HEK293T (cell line): ENCODE measurements at regions not wholly inside any gene's neighbourhood (a gene's known extent, or its start where the extent isn't known, plus 50 kb on each side); places are given as distances from the start of the nearest gene placed in this dataset.
A peak's percentile ranks its signal among the peaks of the same experiment; 100 is the strongest.
"Not testable (repeated sequence)": the region's sequence is repeated elsewhere in the genome, so short reads cannot be mapped to it uniquely, and the experiment has no call there.

Experiments used
- CTCF ChIA-PET: fragments of 350-600 bp; formaldehyde crosslinking; extraction: SDS; loops from one replicate; lab custom pipeline; 2021; ENCODE audit warnings: antibody characterized with exemption, inconsistent platforms; lab: Yijun Ruan, JAX
- POLR2A ChIA-PET: fragments of 350-600 bp; formaldehyde crosslinking; extraction: SDS; loops from one replicate; lab custom pipeline; 2020; ENCODE audit warnings: antibody characterized with exemption, inconsistent platforms; lab: Yijun Ruan, JAX
- DNase-seq: peaks from one replicate; pipeline ENCODE4 v3.0.0; 2012; ENCODE audit warnings: mixed read lengths; ENCODE audit errors: extremely low spot score
- ARNT ChIP-seq: fragments of 450-650 bp; IDR thresholded peaks from 2 replicates; pipeline ENCODE4 v1.6.1; 2017; ENCODE audit warnings: mild to moderate bottlenecking
- BHLHE40 ChIP-seq: fragments of 450-650 bp; IDR thresholded peaks from 2 replicates; pipeline ENCODE4 v1.6.1; 2016; ENCODE audit warnings: mild to moderate bottlenecking, moderate library complexity, borderline replicate concordance
- CTBP1 ChIP-seq: fragments of 450-650 bp; IDR thresholded peaks from 2 replicates; pipeline ENCODE4 v1.6.1; 2016; ENCODE audit warnings: borderline replicate concordance
- ELF4 ChIP-seq: fragments of 450-650 bp; IDR thresholded peaks from 2 replicates; pipeline ENCODE4 v1.6.1; 2017; ENCODE audit warnings: antibody characterized with exemption
- FOXA1 ChIP-seq: fragments of 450-650 bp; IDR thresholded peaks from 2 replicates; pipeline ENCODE4 v1.6.1; 2016; ENCODE audit warnings: mild to moderate bottlenecking
- FOXK2 ChIP-seq: fragments of 450-650 bp; IDR thresholded peaks from 2 replicates; pipeline ENCODE4 v1.6.1; 2016; ENCODE audit warnings: mild to moderate bottlenecking
- FOXM1 ChIP-seq: fragments of 450-650 bp; IDR thresholded peaks from 2 replicates; pipeline ENCODE4 v1.6.1; 2017; ENCODE audit warnings: mild to moderate bottlenecking, borderline replicate concordance
- HDGF ChIP-seq: fragments of 450-650 bp; IDR thresholded peaks from 2 replicates; pipeline ENCODE4 v1.6.1; 2017; ENCODE audit warnings: antibody characterized with exemption, borderline replicate concordance
- L3MBTL2 ChIP-seq: fragments of 450-650 bp; conservative IDR thresholded peaks from 2 replicates; pipeline ENCODE4 v1.6.1; 2016; ENCODE audit warnings: mild to moderate bottlenecking
- LEF1 ChIP-seq: fragments of 450-650 bp; IDR thresholded peaks from 2 replicates; pipeline ENCODE4 v1.6.1; 2017; ENCODE audit warnings: mild to moderate bottlenecking, borderline replicate concordance
- NFRKB ChIP-seq: fragments of 450-650 bp; IDR thresholded peaks from 2 replicates; pipeline ENCODE4 v1.6.1; 2016; ENCODE audit warnings: mild to moderate bottlenecking, moderate library complexity
- SP1 ChIP-seq: fragments of 450-650 bp; IDR thresholded peaks from 2 replicates; pipeline ENCODE4 v1.6.1; 2017
- SUZ12 ChIP-seq: fragments of 450-650 bp; IDR thresholded peaks from 2 replicates; pipeline ENCODE4 v1.6.1; 2016; ENCODE audit warnings: mild to moderate bottlenecking
- TARDBP ChIP-seq: fragments of 450-650 bp; IDR thresholded peaks from 2 replicates; pipeline ENCODE4 v1.6.1; 2016
- ZNF384 ChIP-seq: fragments of 450-650 bp; IDR thresholded peaks from 2 replicates; pipeline ENCODE4 v1.6.1; 2016
- TF ChIP-seq, protein P1 (sequence below): fragments of 450-650 bp; IDR thresholded peaks from 2 replicates; pipeline ENCODE4 v1.6.1; 2016

DNA sequence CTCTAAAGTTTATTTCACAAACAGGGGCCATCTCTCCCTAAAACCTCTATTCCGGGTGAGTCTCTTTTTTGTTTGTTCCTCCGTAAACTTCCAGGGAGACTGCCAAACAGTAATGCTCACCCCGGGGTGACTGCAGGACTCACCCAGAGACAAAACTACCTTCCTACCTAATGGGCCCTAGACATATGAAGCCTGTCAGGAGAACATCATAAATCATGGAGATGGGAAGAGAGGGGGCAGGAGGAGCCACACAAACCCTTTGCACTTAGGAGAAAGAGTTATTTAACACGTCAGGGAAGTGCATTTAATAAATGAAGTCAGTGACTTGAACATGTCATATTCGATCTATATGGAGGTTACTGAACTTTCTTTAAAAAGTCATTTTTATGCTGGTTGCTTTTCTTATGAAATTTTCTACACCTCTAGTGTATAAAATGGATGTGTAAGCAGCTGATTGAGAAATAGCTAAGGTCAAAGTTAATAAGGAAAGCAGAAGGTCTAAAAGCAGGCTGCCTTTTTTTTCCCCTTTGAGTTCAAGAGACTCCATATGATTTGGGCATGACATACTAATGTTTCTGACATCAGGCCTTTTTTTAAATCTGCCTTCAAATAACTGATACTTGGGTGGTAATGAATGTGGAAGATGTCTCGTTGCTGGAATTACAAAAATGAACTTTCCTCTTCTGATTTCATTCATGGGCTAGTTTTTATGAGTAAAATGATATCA lies 286.9 kb upstream of the USP25 start:
- ChIA-PET CTCF (no interaction called here), POLR2A (no interaction called here)
- TF ChIP-seq HDGF, result no peak
- TF ChIP-seq, protein P1, sequence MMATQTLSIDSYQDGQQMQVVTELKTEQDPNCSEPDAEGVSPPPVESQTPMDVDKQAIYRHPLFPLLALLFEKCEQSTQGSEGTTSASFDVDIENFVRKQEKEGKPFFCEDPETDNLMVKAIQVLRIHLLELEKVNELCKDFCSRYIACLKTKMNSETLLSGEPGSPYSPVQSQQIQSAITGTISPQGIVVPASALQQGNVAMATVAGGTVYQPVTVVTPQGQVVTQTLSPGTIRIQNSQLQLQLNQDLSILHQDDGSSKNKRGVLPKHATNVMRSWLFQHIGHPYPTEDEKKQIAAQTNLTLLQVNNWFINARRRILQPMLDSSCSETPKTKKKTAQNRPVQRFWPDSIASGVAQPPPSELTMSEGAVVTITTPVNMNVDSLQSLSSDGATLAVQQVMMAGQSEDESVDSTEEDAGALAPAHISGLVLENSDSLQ, result peak; percentile 75
- no peak for DNase-seq

DNA sequence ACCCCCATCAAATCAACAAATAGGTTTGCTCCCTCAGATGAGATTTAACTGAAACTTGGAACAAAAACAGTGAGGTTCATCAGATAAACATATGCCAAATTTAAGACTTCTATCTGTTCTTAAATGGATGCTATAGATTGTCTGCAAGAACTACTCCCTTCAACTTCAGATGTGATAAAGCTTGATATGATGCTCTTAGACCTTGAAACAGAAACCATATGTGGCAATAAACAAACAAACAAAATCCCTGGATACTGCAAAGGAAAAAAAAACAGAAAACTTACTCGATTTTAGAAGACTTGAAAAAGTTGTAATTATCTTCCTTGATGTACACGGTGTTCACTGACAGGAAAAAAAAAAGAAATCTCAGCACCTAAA lies 286.1 kb upstream of the USP25 start:
- CTCF ChIA-PET, result no interaction called here
- DNase-seq, result no peak
- POLR2A ChIA-PET, result no interaction called here
- no peak for TF ChIP-seq SP1
- no peak for TF ChIP-seq FOXK2

DNA sequence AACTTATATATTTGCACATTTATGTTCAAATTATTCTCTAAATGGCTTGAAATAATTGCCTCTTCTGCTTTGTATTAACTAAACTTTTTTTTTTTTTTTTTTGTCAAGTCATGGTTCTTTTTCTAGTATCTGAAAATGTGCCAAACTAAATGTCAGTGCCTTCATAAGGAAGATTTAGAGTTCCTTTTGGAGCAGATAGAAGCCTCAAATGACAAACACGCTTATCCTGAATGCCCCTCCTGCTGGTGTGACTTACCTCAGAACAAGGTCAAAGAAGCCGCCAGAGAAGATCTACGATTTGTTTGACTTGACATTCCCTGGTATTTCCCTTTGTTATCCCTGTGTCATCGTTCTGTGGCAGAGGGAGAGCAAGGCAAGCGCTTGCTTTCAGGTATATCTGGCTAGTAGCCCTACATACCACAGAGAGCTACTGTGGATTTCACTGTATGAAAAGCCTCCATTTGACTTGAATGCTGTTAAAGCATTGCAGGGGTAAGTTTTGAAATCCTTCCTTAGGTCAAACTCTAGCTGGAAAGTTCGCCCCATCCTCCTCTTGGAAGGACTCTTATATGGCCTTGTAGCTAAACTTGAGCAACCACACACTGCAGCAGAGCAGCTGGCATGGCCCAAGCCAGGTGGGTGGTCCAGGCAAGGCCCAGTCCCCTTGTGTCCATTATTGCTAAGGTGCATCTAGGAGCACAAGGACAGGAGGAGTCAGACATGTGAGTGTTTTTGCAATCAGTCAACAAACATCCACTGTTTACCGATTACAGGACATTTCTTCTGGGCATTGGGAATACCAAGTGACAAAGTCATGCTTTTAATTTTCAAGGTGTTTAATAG lies 285.4 kb upstream of the USP25 start:
- CTCF ChIA-PET, result no interaction called here
- TF ChIP-seq TARDBP, result no peak
- TF ChIP-seq, protein P1, result no peak
- no peak for TF ChIP-seq CTBP1
- no peak for TF ChIP-seq ELF4
- no peak for TF ChIP-seq FOXM1
- no peak for TF ChIP-seq ARNT
- no peak for TF ChIP-seq BHLHE40
- POLR2A ChIA-PET, result no interaction called here
- no peak for DNase-seq

DNA sequence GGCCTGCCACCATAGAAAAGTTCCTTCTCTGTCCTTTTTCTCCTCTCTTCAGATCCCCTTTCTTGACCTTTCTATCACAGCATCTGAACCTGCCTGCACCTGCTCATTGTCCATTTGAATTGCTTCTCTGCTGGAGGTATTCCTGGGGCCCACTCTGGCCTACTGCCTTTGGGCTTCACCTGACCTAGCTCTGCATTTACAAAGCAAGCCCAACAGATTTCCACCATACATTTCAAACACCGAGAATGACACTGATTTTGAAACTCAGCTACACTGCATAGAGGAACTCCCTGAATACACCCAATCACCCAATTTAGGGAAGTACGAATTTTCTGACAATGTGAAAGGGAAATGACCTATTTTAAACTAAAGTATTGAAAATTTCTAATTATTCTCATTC lies 284.5 kb upstream of the USP25 start:
- CTCF ChIA-PET, result no interaction called here
- no peak for TF ChIP-seq ZNF384
- TF ChIP-seq HDGF, result no peak
- TF ChIP-seq ELF4, result no peak
- TF ChIP-seq SP1, result no peak
- TF ChIP-seq NFRKB, result no peak
- TF ChIP-seq CTBP1, result no peak
- POLR2A ChIA-PET, result no interaction called here

DNA sequence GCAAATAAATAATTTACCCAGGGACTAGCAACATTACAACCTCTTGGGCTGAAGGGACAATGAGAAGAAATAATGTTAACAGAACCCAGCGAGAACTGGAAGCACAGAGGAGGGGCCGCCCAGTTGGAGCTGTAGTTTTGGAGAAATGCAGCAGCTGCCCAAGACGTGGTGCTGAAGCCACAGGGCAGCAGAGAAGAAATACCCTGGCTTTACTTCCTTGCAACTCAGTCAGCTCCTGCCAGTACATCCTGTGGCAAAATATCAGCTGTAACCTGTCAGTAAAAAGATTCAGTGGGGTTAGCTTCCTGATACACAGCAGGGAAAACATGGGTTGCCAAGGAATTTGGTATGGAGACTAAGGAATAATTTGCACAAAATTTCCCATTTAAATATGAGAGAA lies 283.6 kb upstream of the USP25 start:
- DNase-seq, result no peak
- ChIA-PET CTCF (no interaction called here), POLR2A (no interaction called here)
- TF ChIP-seq HDGF (no peak), TARDBP (no peak), FOXA1 (no peak)

More for the DNA sequence above, 284.5 kb upstream of the USP25 start:
- DNase-seq, result no peak

DNA sequence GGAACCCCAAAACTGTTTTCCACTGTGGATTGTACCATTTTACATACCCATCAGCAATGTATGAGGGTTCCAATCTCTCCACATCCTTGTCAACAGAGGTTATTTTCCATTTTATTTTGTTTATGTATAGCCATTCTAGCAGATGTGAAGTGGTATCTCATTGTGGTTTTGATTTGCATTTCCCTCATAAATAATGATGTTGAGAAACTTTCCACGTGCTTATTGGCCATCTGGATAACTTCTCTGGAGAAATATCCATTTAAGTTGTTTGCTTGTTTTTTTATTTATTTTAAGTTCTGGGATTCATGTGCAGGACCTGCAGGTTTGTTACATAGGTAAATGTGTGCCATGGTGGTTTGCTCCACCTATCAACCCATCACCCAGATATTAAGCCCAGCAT lies 280.2 kb upstream of the USP25 start:
- ChIA-PET POLR2A (no interaction called here), CTCF (no interaction called here)
- no peak for DNase-seq

DNA sequence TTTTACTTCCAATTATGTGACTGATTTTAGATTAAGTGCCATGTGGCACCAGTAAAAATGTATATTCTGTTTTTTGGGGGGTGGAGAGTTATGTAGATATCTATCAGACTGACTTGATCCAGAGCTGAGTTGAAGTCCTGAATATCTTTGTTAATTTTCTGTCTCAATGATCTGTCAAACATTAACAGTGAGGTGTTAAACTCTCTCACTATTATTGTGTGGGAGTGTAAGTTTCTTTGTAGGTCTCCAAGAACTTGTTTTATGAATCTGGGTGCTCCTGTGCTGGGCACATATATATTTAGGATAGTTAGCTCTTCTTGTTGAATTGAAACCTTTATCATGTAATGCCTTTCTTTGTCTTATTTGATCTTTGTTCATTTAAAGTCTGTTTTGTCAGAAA lies 276.5 kb upstream of the USP25 start:
- CTCF ChIA-PET, result no interaction called here
- DNase-seq, result no peak
- POLR2A ChIA-PET, result no interaction called here
- TF ChIP-seq L3MBTL2 (no peak), SP1 (no peak), BHLHE40 (no peak), CTBP1 (no peak)

More for the DNA sequence above, 280.2 kb upstream of the USP25 start:
- no peak for TF ChIP-seq SUZ12
- TF ChIP-seq TARDBP, result no peak
- TF ChIP-seq SP1, result no peak
- no peak for TF ChIP-seq ELF4
- TF ChIP-seq, protein P1, result no peak
- no peak for TF ChIP-seq ZNF384
- TF ChIP-seq HDGF, result no peak
- TF ChIP-seq FOXK2, result no peak
- no peak for TF ChIP-seq LEF1
- TF ChIP-seq FOXA1, result no peak
- no peak for TF ChIP-seq NFRKB
- no peak for TF ChIP-seq FOXM1

DNA sequence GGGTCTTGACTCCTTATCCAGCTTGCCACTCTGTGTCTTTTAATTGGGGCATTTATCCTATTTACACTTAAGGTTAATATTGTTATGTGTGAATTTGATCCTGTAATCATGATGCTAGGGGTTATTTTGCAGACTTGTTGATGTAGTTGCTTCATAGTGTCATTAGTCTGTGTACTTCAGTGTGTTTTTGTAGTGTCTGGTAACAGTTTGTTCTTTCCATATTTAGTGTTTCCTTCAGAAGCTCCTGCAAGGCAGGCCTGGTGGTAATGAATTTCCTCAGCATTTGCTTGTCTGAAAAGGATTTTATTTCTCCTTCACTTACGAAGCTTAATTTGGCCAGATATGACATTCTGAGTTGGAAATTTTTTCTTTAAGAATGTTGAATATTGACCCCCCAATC lies 276.0 kb upstream of the USP25 start:
- CTCF ChIA-PET, POLR2A ChIA-PET, DNase-seq: not testable (repeated sequence)

DNA sequence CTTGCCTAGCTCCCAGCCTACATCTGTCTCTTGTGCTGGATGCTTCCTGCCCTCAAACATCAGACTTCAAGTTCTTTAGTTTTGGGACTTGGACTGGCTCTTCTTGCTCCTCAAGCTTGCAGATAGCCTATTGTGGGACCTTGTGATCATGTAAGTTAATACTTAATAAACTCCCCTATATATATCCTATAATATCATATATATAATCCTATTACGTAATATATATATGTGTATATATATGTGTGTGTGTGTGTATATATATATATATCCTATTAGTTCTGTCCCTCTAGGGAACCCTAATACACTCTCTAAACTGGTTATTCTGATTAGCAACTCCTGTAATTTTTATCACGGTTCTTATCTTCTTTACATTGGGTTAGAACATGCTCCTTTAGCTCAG lies 274.9 kb upstream of the USP25 start:
- POLR2A ChIA-PET, CTCF ChIA-PET: not testable (repeated sequence)

More for the DNA sequence above, 274.9 kb upstream of the USP25 start:
- DNase-seq, result not testable (repeated sequence)
